GM12878 (cell line): ENCODE measurements at regions not wholly inside any gene's neighbourhood (a gene's known extent, or its start where the extent isn't known, plus 50 kb on each side); places are given as distances from the start of the nearest gene placed in this dataset.

ENCODE experiments used
- BMI1 ChIP-seq: fragments of 450-650 bp; IDR thresholded peaks from 2 replicates; pipeline ENCODE4 v1.6.1; 2016; ENCODE audit warnings: mild to moderate bottlenecking, moderate library complexity, borderline replicate concordance
- CTCF ChIP-seq, 3 experiments: IDR thresholded peaks in 2 of 3; conservative IDR thresholded peaks in 1 of 3; 2 replicates each; pipeline ENCODE4 v1.5.1; 2011; ENCODE audit warnings: low read depth in 3 of 3, low read length in 3 of 3, mild to moderate bottlenecking in 3 of 3, control low read depth in 2 of 3, moderate library complexity in 2 of 3, inconsistent platforms in 1 of 3, mixed read lengths in 1 of 3; ENCODE audit not compliant: control insufficient read depth in 2 of 3, insufficient read depth in 1 of 3; ENCODE audit errors: extremely low read depth in 1 of 3
- EP300 ChIP-seq, 2 experiments: fragments of 150-350 bp in 1 of 2; IDR thresholded peaks; 2 replicates each; pipeline ENCODE4 v1.6.1; 2011 to 2012; ENCODE audit warnings: low read depth in 2 of 2, low read length in 2 of 2, borderline replicate concordance in 1 of 2, improper control_type of control experiment in 1 of 2, inconsistent platforms in 1 of 2; ENCODE audit not compliant: control insufficient read depth in 1 of 2
- MXI1 ChIP-seq: fragments of 150-350 bp; IDR thresholded peaks from 2 replicates; pipeline ENCODE4 v1.6.1; 2011; ENCODE audit warnings: low read depth, mild to moderate bottlenecking, inconsistent platforms, low read length, improper control_type of control experiment
- POLR2A ChIP-seq: IDR thresholded peaks from 2 replicates; pipeline ENCODE4 v1.6.1; 2011; ENCODE audit warnings: low read depth, mild to moderate bottlenecking, low read length
- RAD21 ChIP-seq: IDR thresholded peaks from 2 replicates; pipeline ENCODE4 v1.6.1; 2011; ENCODE audit warnings: mild to moderate bottlenecking, low read depth, low read length, moderate library complexity; ENCODE audit not compliant: insufficient read depth
- RAD51 ChIP-seq: fragments of 450-650 bp; IDR thresholded peaks from 2 replicates; pipeline ENCODE4 v1.6.1; 2016; ENCODE audit warnings: moderate library complexity, mild to moderate bottlenecking, inconsistent platforms
- SRF ChIP-seq, 2 experiments: IDR thresholded peaks; 2 replicates each; pipeline ENCODE4 v1.6.1; 2011; ENCODE audit warnings: low read depth in 2 of 2, low read length in 2 of 2, mild to moderate bottlenecking in 1 of 2, moderate library complexity in 1 of 2
- TBL1XR1 ChIP-seq: IDR thresholded peaks from 2 replicates; pipeline ENCODE4 v1.6.1; 2012; ENCODE audit warnings: low read depth, low read length, improper control_type of control experiment
- ZNF274 ChIP-seq: IDR thresholded peaks from one replicate; pipeline ENCODE4 v1.8.0; 2011; ENCODE audit not compliant: insufficient read length, insufficient read depth

- TF ChIP-seq SRF (IDR thresholded peaks at IDR 0.05; ENCODE audit: low read depth in 2 of 2, low read length in 2 of 2) (no peak), CTCF (IDR thresholded peaks at IDR 0.05 in 2 of 3, conservative IDR thresholded peaks at IDR 0.05 in 1 of 3; ENCODE audit: control insufficient read depth in 2 of 3, extremely low read depth in 1 of 3, insufficient read depth in 1 of 3, low read depth in 3 of 3, low read length in 3 of 3) (no peak), EP300 (IDR thresholded peaks at IDR 0.05; ENCODE audit: borderline replicate concordance in 1 of 2, control insufficient read depth in 1 of 2, low read depth in 2 of 2, low read length in 2 of 2) (no peak), BMI1 (no peak), POLR2A (no peak), MXI1 (no peak), TBL1XR1 (no peak), RAD21 (no peak), RAD51 (no peak), ZNF274 (no peak)
Measured at GRCh38 chr5:145636371-145636770, 198.8 kb downstream of the PRELID2 start.
